ENCODE measurements at regions not wholly inside any gene's neighbourhood (a gene's known extent, or its start where the extent isn't known, plus 50 kb on each side); places are given as distances from the start of the nearest gene placed in this dataset.

GRCh38 chr16:5575121-5575520 is 477.5 kb upstream of the EEF2KMT start:
- no peak for TF ChIP-seq POLR2A (IDR thresholded peaks at IDR 0.05; ENCODE audit: low read depth, low read length)
- no peak for TF ChIP-seq POLR2AphosphoS5 (IDR thresholded peaks at IDR 0.05; ENCODE audit: low read depth, low read length)

All from GM12892 (cell line).